KOPT-K1 (cell line): ENCODE measurements at regions not wholly inside any gene's neighbourhood (a gene's known extent, or its start where the extent isn't known, plus 50 kb on each side); places are given as distances from the start of the nearest gene placed in this dataset.

Experiments
- H3K27ac ChIP-seq: fragments of 200-600 bp; sonication (generic); 2 replicates; pipeline ENCODE4 v1.5.1; 2016; ENCODE audit warnings: antibody characterized with exemption, mild to moderate bottlenecking, low read depth, low read length; ENCODE audit not compliant: poor library complexity, severe bottlenecking
- H3K36me3 ChIP-seq: fragments of 200-600 bp; sonication (generic); 2 replicates; pipeline ENCODE4 v1.5.1; 2017; ENCODE audit warnings: antibody characterized with exemption, mild to moderate bottlenecking, low read length, moderate library complexity; ENCODE audit not compliant: insufficient read depth
- H3K9me3 ChIP-seq: fragments of 200-600 bp; sonication (generic); 2 replicates; pipeline ENCODE4 v1.5.1; 2017; ENCODE audit warnings: antibody characterized with exemption, low read length, mild to moderate bottlenecking; ENCODE audit not compliant: insufficient read depth, poor library complexity, severe bottlenecking

- no peak overlapping the region for H3K27ac ChIP-seq
These were observed 1615.8 kb downstream of the PLA2G4A start for GRCh38 chr1:188444526-188444925.

GRCh38 chr1:188462837-188463236 is 1634.1 kb downstream of the PLA2G4A start:
- no peaks in the 10 kb centered on the region for H3K36me3 ChIP-seq
- no peak overlapping the region for H3K27ac ChIP-seq
- H3K9me3 ChIP-seq = no peaks in the 10 kb centered on the region

More at GRCh38 chr1:188444526-188444925, 1615.8 kb downstream of the PLA2G4A start:
- no peaks in the 10 kb centered on the region for H3K9me3 ChIP-seq
- no peaks in the 10 kb centered on the region for H3K36me3 ChIP-seq

- no peaks in the 10 kb centered on the region for H3K36me3 ChIP-seq
- no peak overlapping the region for H3K27ac ChIP-seq
- no peaks in the 10 kb centered on the region for H3K9me3 ChIP-seq
These were observed 1635.2 kb downstream of the PLA2G4A start for GRCh38 chr1:188463919-188464318.

GRCh38 chr1:188466539-188466938 is 1637.8 kb downstream of the PLA2G4A start:
- H3K27ac ChIP-seq = no peak overlapping the region
- no peaks in the 10 kb centered on the region for H3K36me3 ChIP-seq

GRCh38 chr1:188476606-188477005 is 1647.9 kb downstream of the PLA2G4A start:
- Histone ChIP-seq H3K36me3 (no peaks in the 10 kb centered on the region), H3K27ac (no peak overlapping the region), H3K9me3 (no peaks in the 10 kb centered on the region)

More at GRCh38 chr1:188466539-188466938, 1637.8 kb downstream of the PLA2G4A start:
- no peaks in the 10 kb centered on the region for H3K9me3 ChIP-seq

GRCh38 chr1:188489336-188490112 is 1660.8 kb downstream of the PLA2G4A start:
- no peaks in the 10 kb centered on the region for H3K9me3 ChIP-seq
- H3K27ac ChIP-seq = no peak overlapping the region

GRCh38 chr1:188496506-188496905 is 1667.8 kb downstream of the PLA2G4A start:
- H3K36me3 ChIP-seq = no peaks in the 10 kb centered on the region
- no peak overlapping the region for H3K27ac ChIP-seq
- no peaks in the 10 kb centered on the region for H3K9me3 ChIP-seq

More at GRCh38 chr1:188489336-188490112, 1660.8 kb downstream of the PLA2G4A start:
- no peaks in the 10 kb centered on the region for H3K36me3 ChIP-seq

GRCh38 chr1:188497020-188497419 is 1668.3 kb downstream of the PLA2G4A start:
- H3K36me3 ChIP-seq = no peaks in the 10 kb centered on the region
- no peak overlapping the region for H3K27ac ChIP-seq
- H3K9me3 ChIP-seq = no peaks in the 10 kb centered on the region

- no peak overlapping the region for H3K27ac ChIP-seq
- H3K36me3 ChIP-seq = no peaks in the 10 kb centered on the region
- no peaks in the 10 kb centered on the region for H3K9me3 ChIP-seq
These were observed 1670.9 kb downstream of the PLA2G4A start for GRCh38 chr1:188499690-188500089.

GRCh38 chr1:188514917-188515316 is 1686.2 kb downstream of the PLA2G4A start:
- Histone ChIP-seq H3K36me3 (no peaks in the 10 kb centered on the region), H3K27ac (no peak overlapping the region), H3K9me3 (no peaks in the 10 kb centered on the region)

- no peaks in the 10 kb centered on the region for H3K36me3 ChIP-seq
- no peaks in the 10 kb centered on the region for H3K9me3 ChIP-seq
- H3K27ac ChIP-seq = no peak overlapping the region
These were observed 1688.4 kb downstream of the PLA2G4A start for GRCh38 chr1:188517139-188517538.

- Histone ChIP-seq H3K27ac (no peak overlapping the region), H3K36me3 (no peaks in the 10 kb centered on the region), H3K9me3 (no peaks in the 10 kb centered on the region)
These were observed 1722.4 kb downstream of the PLA2G4A start for GRCh38 chr1:188551176-188551575.

- Histone ChIP-seq H3K27ac (no peak overlapping the region), H3K36me3 (no peaks in the 10 kb centered on the region), H3K9me3 (no peaks in the 10 kb centered on the region)
These were observed 1728.3 kb downstream of the PLA2G4A start for GRCh38 chr1:188557053-188557452.

- H3K27ac ChIP-seq = no peak overlapping the region
- H3K36me3 ChIP-seq = no peaks in the 10 kb centered on the region
- no peaks in the 10 kb centered on the region for H3K9me3 ChIP-seq
These were observed 1754.3 kb downstream of the PLA2G4A start for GRCh38 chr1:188582911-188583532.

- no peaks in the 10 kb centered on the region for H3K9me3 ChIP-seq
- H3K36me3 ChIP-seq = no peaks in the 10 kb centered on the region
These were observed 1755.4 kb downstream of the PLA2G4A start for GRCh38 chr1:188584119-188584518.

GRCh38 chr1:188590641-188591040 is 1761.9 kb downstream of the PLA2G4A start:
- Histone ChIP-seq H3K9me3 (no peaks in the 10 kb centered on the region), H3K36me3 (no peaks in the 10 kb centered on the region), H3K27ac (no peak overlapping the region)

More at GRCh38 chr1:188584119-188584518, 1755.4 kb downstream of the PLA2G4A start:
- H3K27ac ChIP-seq = no peak overlapping the region
